ENCODE measurements at regions not wholly inside any gene's neighbourhood (a gene's known extent, or its start where the extent isn't known, plus 50 kb on each side); places are given as distances from the start of the nearest gene placed in this dataset.

GRCh38 chr20:50376888-50377459, 133.2 kb upstream of the PTPN1 start:
- no peak overlapping the region for H3K4me3 ChIP-seq (ENCODE audit: low read length)
- H3K36me3 ChIP-seq (ENCODE audit: insufficient read depth, low read length), result no peaks in the 10 kb centered on the region
- H3K9me3 ChIP-seq (ENCODE audit: low read length), result no peaks in the 10 kb centered on the region
- H3K4me1 ChIP-seq (ENCODE audit: insufficient read depth, low read length), result no peaks in the 10 kb centered on the region
- no peak overlapping the region for H2AFZ ChIP-seq (ENCODE audit: low read depth, low read length)
- peaks cover 12% of the 10 kb centered on the region for H3K27me3 ChIP-seq (ENCODE audit: insufficient read depth, low read length)

- Histone ChIP-seq H3K9me3 (ENCODE audit: low read length) (no peaks in the 10 kb centered on the region), H3K4me3 (ENCODE audit: low read length) (no peak overlapping the region), H3K4me1 (ENCODE audit: insufficient read depth, low read length) (no peaks in the 10 kb centered on the region), H2AFZ (ENCODE audit: low read depth, low read length) (no peak overlapping the region), H3K27me3 (ENCODE audit: insufficient read depth, low read length) (peaks cover 12% of the 10 kb centered on the region), H3K36me3 (ENCODE audit: insufficient read depth, low read length) (no peaks in the 10 kb centered on the region)
These were observed 131.8 kb upstream of the PTPN1 start for GRCh38 chr20:50378170-50379000.

GRCh38 chr20:50379049-50379990, 130.9 kb upstream of the PTPN1 start:
- Histone ChIP-seq H3K36me3 (ENCODE audit: insufficient read depth, low read length) (no peaks in the 10 kb centered on the region), H3K27me3 (ENCODE audit: insufficient read depth, low read length) (peaks cover 12% of the 10 kb centered on the region), H2AFZ (ENCODE audit: low read depth, low read length) (no peak overlapping the region), H3K4me1 (ENCODE audit: insufficient read depth, low read length) (no peaks in the 10 kb centered on the region), H3K9me3 (ENCODE audit: low read length) (no peaks in the 10 kb centered on the region), H3K4me3 (ENCODE audit: low read length) (no peak overlapping the region)

- Histone ChIP-seq H3K4me3 (ENCODE audit: low read length) (no peak overlapping the region), H3K27me3 (ENCODE audit: insufficient read depth, low read length) (peaks cover 12% of the 10 kb centered on the region), H3K9me3 (ENCODE audit: low read length) (no peaks in the 10 kb centered on the region), H3K36me3 (ENCODE audit: insufficient read depth, low read length) (no peaks in the 10 kb centered on the region), H2AFZ (ENCODE audit: low read depth, low read length) (no peak overlapping the region), H3K4me1 (ENCODE audit: insufficient read depth, low read length) (no peaks in the 10 kb centered on the region)
These were observed 130.0 kb upstream of the PTPN1 start for GRCh38 chr20:50379991-50380696.

GRCh38 chr20:50380697-50381040, 129.5 kb upstream of the PTPN1 start:
- H3K4me1 ChIP-seq (ENCODE audit: insufficient read depth, low read length), result no peaks in the 10 kb centered on the region
- no peaks in the 10 kb centered on the region for H3K9me3 ChIP-seq (ENCODE audit: low read length)
- no peak overlapping the region for H2AFZ ChIP-seq (ENCODE audit: low read depth, low read length)
- H3K4me3 ChIP-seq (ENCODE audit: low read length), result no peak overlapping the region
- H3K36me3 ChIP-seq (ENCODE audit: insufficient read depth, low read length), result no peaks in the 10 kb centered on the region
- peaks cover 15% of the 10 kb centered on the region for H3K27me3 ChIP-seq (ENCODE audit: insufficient read depth, low read length)

GRCh38 chr20:50381075-50381732, 129.0 kb upstream of the PTPN1 start:
- H3K4me3 ChIP-seq (ENCODE audit: low read length), result no peak overlapping the region
- no peaks in the 10 kb centered on the region for H3K9me3 ChIP-seq (ENCODE audit: low read length)
- no peaks in the 10 kb centered on the region for H3K4me1 ChIP-seq (ENCODE audit: insufficient read depth, low read length)
- H3K36me3 ChIP-seq (ENCODE audit: insufficient read depth, low read length), result no peaks in the 10 kb centered on the region
- no peak overlapping the region for H2AFZ ChIP-seq (ENCODE audit: low read depth, low read length)
- peaks cover 15% of the 10 kb centered on the region for H3K27me3 ChIP-seq (ENCODE audit: insufficient read depth, low read length)

GRCh38 chr20:50381771-50382593, 128.2 kb upstream of the PTPN1 start:
- H3K4me1 ChIP-seq (ENCODE audit: insufficient read depth, low read length), result no peaks in the 10 kb centered on the region
- peaks cover 15% of the 10 kb centered on the region for H3K27me3 ChIP-seq (ENCODE audit: insufficient read depth, low read length)
- no peak overlapping the region for H2AFZ ChIP-seq (ENCODE audit: low read depth, low read length)
- H3K36me3 ChIP-seq (ENCODE audit: insufficient read depth, low read length), result no peaks in the 10 kb centered on the region
- H3K9me3 ChIP-seq (ENCODE audit: low read length), result no peaks in the 10 kb centered on the region
- no peak overlapping the region for H3K4me3 ChIP-seq (ENCODE audit: low read length)

- H3K27me3 ChIP-seq (ENCODE audit: insufficient read depth, low read length), result peaks cover 30% of the 10 kb centered on the region
- no peak overlapping the region for H2AFZ ChIP-seq (ENCODE audit: low read depth, low read length)
- no peaks in the 10 kb centered on the region for H3K9me3 ChIP-seq (ENCODE audit: low read length)
- H3K36me3 ChIP-seq (ENCODE audit: insufficient read depth, low read length), result no peaks in the 10 kb centered on the region
- no peaks in the 10 kb centered on the region for H3K4me1 ChIP-seq (ENCODE audit: insufficient read depth, low read length)
- H3K4me3 ChIP-seq (ENCODE audit: low read length), result no peak overlapping the region
These were observed 124.2 kb upstream of the PTPN1 start for GRCh38 chr20:50385733-50386640.

GRCh38 chr20:50386641-50386960, 123.6 kb upstream of the PTPN1 start:
- H3K36me3 ChIP-seq (ENCODE audit: insufficient read depth, low read length), result no peaks in the 10 kb centered on the region
- H3K4me3 ChIP-seq (ENCODE audit: low read length), result no peak overlapping the region
- no peak overlapping the region for H2AFZ ChIP-seq (ENCODE audit: low read depth, low read length)
- no peaks in the 10 kb centered on the region for H3K4me1 ChIP-seq (ENCODE audit: insufficient read depth, low read length)
- peaks cover 32% of the 10 kb centered on the region for H3K27me3 ChIP-seq (ENCODE audit: insufficient read depth, low read length)
- H3K9me3 ChIP-seq (ENCODE audit: low read length), result no peaks in the 10 kb centered on the region

- Histone ChIP-seq H3K4me1 (ENCODE audit: insufficient read depth, low read length) (no peaks in the 10 kb centered on the region), H2AFZ (ENCODE audit: low read depth, low read length) (no peak overlapping the region), H3K27me3 (ENCODE audit: insufficient read depth, low read length) (peaks cover 32% of the 10 kb centered on the region), H3K36me3 (ENCODE audit: insufficient read depth, low read length) (no peaks in the 10 kb centered on the region), H3K4me3 (ENCODE audit: low read length) (no peak overlapping the region), H3K9me3 (ENCODE audit: low read length) (no peaks in the 10 kb centered on the region)
These were observed 122.8 kb upstream of the PTPN1 start for GRCh38 chr20:50387218-50387995.

GRCh38 chr20:50387996-50388332, 122.2 kb upstream of the PTPN1 start:
- Histone ChIP-seq H2AFZ (ENCODE audit: low read depth, low read length) (no peak overlapping the region), H3K36me3 (ENCODE audit: insufficient read depth, low read length) (no peaks in the 10 kb centered on the region), H3K27me3 (ENCODE audit: insufficient read depth, low read length) (peaks cover 32% of the 10 kb centered on the region), H3K4me3 (ENCODE audit: low read length) (no peak overlapping the region), H3K9me3 (ENCODE audit: low read length) (no peaks in the 10 kb centered on the region), H3K4me1 (ENCODE audit: insufficient read depth, low read length) (no peaks in the 10 kb centered on the region)

All from neuron (in vitro differentiated cells).